ENCODE measurements at regions not wholly inside any gene's neighbourhood (a gene's known extent, or its start where the extent isn't known, plus 50 kb on each side); places are given as distances from the start of the nearest gene placed in this dataset.

- no peak overlapping the region for H3K23ac ChIP-seq (ENCODE audit: low read depth, low read length)
- TF ChIP-seq NFE2L2 (IDR thresholded peaks at IDR 0.05; ENCODE audit: low read depth, low read length) (no peak), FOS (IDR thresholded peaks at IDR 0.05; ENCODE audit: low read depth, low read length) (no peak), ELK1 (IDR thresholded peaks at IDR 0.05; ENCODE audit: borderline replicate concordance, low read depth, low read length) (no peak), USF2 (IDR thresholded peaks at IDR 0.05; ENCODE audit: low read depth, low read length) (no peak), CEBPB (IDR thresholded peaks at IDR 0.05; ENCODE audit: low read depth, low read length) (no peak), CHD1 (IDR thresholded peaks at IDR 0.05; ENCODE audit: low read depth, low read length) (no peak), MXI1 (IDR thresholded peaks at IDR 0.05; ENCODE audit: borderline replicate concordance, low read depth, low read length) (no peak), MAFK (IDR thresholded peaks at IDR 0.05; ENCODE audit: low read depth, low read length) (no peak), RCOR1 (IDR thresholded peaks at IDR 0.05; ENCODE audit: insufficient replicate concordance, low read length) (no peak), BHLHE40 (IDR thresholded peaks at IDR 0.05; ENCODE audit: low read depth, low read length) (no peak), POLR2A (IDR thresholded peaks at IDR 0.05; ENCODE audit: low read depth, low read length) (no peak)
- H3K4ac ChIP-seq (ENCODE audit: low read depth, low read length) = no peak overlapping the region
- no peak overlapping the region for H4K8ac ChIP-seq (ENCODE audit: low read depth in 2 of 2, low read length in 2 of 2)
- H3K9ac ChIP-seq (ENCODE audit: low read depth, low read length) = no peak overlapping the region
- no peaks in the 10 kb centered on the region for H3K4me1 ChIP-seq (ENCODE audit: control insufficient read depth, insufficient read depth, low read length)
- H2BK20ac ChIP-seq (ENCODE audit: low read depth, low read length) = no peak overlapping the region
- H3K4me2 ChIP-seq (ENCODE audit: low read depth, low read length) = no peak overlapping the region
- dilution Hi-C loops (cut with HindIII; ENCODE audit: low sequenced_read_pairs, unreplicated experiment) (no loop called here), in situ Hi-C loops (cut with MboI; ENCODE audit: low sequenced_read_pairs) (no loop called here), intact Hi-C loops (cut with micrococcal nuclease) (no loop called here)
- no CpG with 5 or more reads among the region's 7 CpGs for WGBS, 2 experiments (ENCODE audit: extremely low coverage in 2 of 2, insufficient read length in 1 of 2)
- H2BK15ac ChIP-seq (ENCODE audit: low read depth, low read length) = no peak overlapping the region
- no peak overlapping the region for H4K91ac ChIP-seq (ENCODE audit: insufficient read depth, low read depth, low read length)
- H3K79me1 ChIP-seq (ENCODE audit: low read depth in 1 of 2, low read length in 2 of 2) = no peaks in the 10 kb centered on the region
- no peaks in the 10 kb centered on the region for H3K27me3 ChIP-seq (ENCODE audit: control insufficient read depth, insufficient read depth, low read length)
- no peak overlapping the region for H3K56ac ChIP-seq (ENCODE audit: extremely low read depth, insufficient read depth, low read length)
- no peak overlapping the region for H4K5ac ChIP-seq (ENCODE audit: low read depth, low read length)
- ChIA-PET POLR2A (ENCODE audit: unreplicated experiment) (no interaction called here), CTCF (no interaction called here)
- H2AFZ ChIP-seq (replicated peaks; ENCODE audit: low read length, poor library complexity) = no peak overlapping the region
- H3K36me3 ChIP-seq (ENCODE audit: control insufficient read depth, insufficient read depth, low read length) = no peaks in the 10 kb centered on the region
- no TSS peak for BruUV-seq (replicated peaks)
- H2AK9ac ChIP-seq (replicated peaks; ENCODE audit: low read depth, low read length, poor library complexity) = no peak overlapping the region
- no peaks in the 10 kb centered on the region for H3K9me1 ChIP-seq (ENCODE audit: insufficient read depth, low read length)
- DNase-seq (no peak), ATAC-seq (ENCODE audit: low read depth) (no peak)
- H3K9me3 ChIP-seq (ENCODE audit: control insufficient read depth, insufficient read depth, low read length) = peaks cover 5% of the 10 kb centered on the region; the same call in 1 of the 2 replicates
- no peak overlapping the region for H2BK5ac ChIP-seq (ENCODE audit: low read depth, low read length, poor library complexity, severe bottlenecking)
- no peak overlapping the region for H2AK5ac ChIP-seq (ENCODE audit: low read depth, low read length)
- no peaks in the 10 kb centered on the region for H4K20me1 ChIP-seq (ENCODE audit: insufficient read depth, low read length)
- no peak overlapping the region for H3K18ac ChIP-seq (ENCODE audit: low read depth, low read length)
- H3K14ac ChIP-seq (replicated peaks; ENCODE audit: low read depth, low read length) = no peak overlapping the region
- H3K27ac ChIP-seq (ENCODE audit: insufficient read depth, low read length) = no peak overlapping the region
- H2BK120ac ChIP-seq (ENCODE audit: low read depth, low read length) = no peak overlapping the region
- H3K4me3 ChIP-seq (ENCODE audit: insufficient read depth, low read depth, low read length) = no peak overlapping the region
Observed at GRCh38 chr16:16930309-16931000, 540.3 kb downstream of the XYLT1 start.
